DND-41 (cell line): ENCODE measurements at regions not wholly inside any gene's neighbourhood (a gene's known extent, or its start where the extent isn't known, plus 50 kb on each side); places are given as distances from the start of the nearest gene placed in this dataset.

Experiments
- ATAC-seq: fragments of 200-7000 bp; cut with Tn5 transposase; 3 replicates; pipeline ENCODE4 v1.9.1; 2021; ENCODE audit warnings: low read depth; ENCODE audit not compliant: insufficient read depth
- DNase-seq: peaks from one replicate; pipeline ENCODE4 v3.0.0-alpha.2; 2020
- H2AFZ ChIP-seq: 2 replicates; pipeline ENCODE4 v1.6.0; 2012; ENCODE audit warnings: low read depth, low read length
- H3K27ac ChIP-seq: 2 replicates; pipeline ENCODE4 v1.5.1; 2012; ENCODE audit warnings: low read length, inconsistent platforms
- H3K27me3 ChIP-seq: fragments of 200-600 bp; sonication (generic); 2 replicates; pipeline ENCODE4 v1.6.0; 2012; ENCODE audit warnings: low read length, mild to moderate bottlenecking, inconsistent platforms; ENCODE audit not compliant: insufficient read depth, poor library complexity
- H3K36me3 ChIP-seq: 2 replicates; pipeline ENCODE4 v1.5.1; 2012; ENCODE audit warnings: low read length, inconsistent platforms; ENCODE audit not compliant: insufficient read depth
- H3K4me1 ChIP-seq: 2 replicates; pipeline ENCODE4 v1.5.1; 2012; ENCODE audit warnings: mild to moderate bottlenecking, low read length; ENCODE audit not compliant: insufficient read depth
- H3K4me2 ChIP-seq: 2 replicates; pipeline ENCODE4 v1.6.0; 2012; ENCODE audit warnings: mild to moderate bottlenecking, moderate library complexity, low read length, inconsistent platforms; ENCODE audit not compliant: insufficient read depth
- H3K4me3 ChIP-seq, 2 experiments: fragments of 200-600 bp in 1 of 2; shearing (Covaris generic) in 1 of 2; 2 replicates each; pipeline ENCODE4 v1.5.1; 2012 to 2016; ENCODE audit warnings: inconsistent platforms in 2 of 2, low read length in 2 of 2, mild to moderate bottlenecking in 2 of 2, low read depth in 1 of 2, moderate library complexity in 1 of 2
- H3K79me2 ChIP-seq: 2 replicates; pipeline ENCODE4 v1.6.0; 2012; ENCODE audit warnings: low read length, inconsistent platforms; ENCODE audit not compliant: insufficient read depth
- H3K9ac ChIP-seq: 2 replicates; pipeline ENCODE4 v1.6.0; 2012; ENCODE audit warnings: low read depth, mild to moderate bottlenecking, inconsistent platforms, low read length, moderate library complexity
- H3K9me3 ChIP-seq: 2 replicates; pipeline ENCODE4 v1.5.1; 2012; ENCODE audit warnings: low read length, moderate library complexity, mild to moderate bottlenecking, inconsistent platforms; ENCODE audit not compliant: insufficient read depth, severe bottlenecking
- H4K20me1 ChIP-seq: 2 replicates; pipeline ENCODE4 v1.6.0; 2012; ENCODE audit warnings: low read length; ENCODE audit not compliant: insufficient read depth
- CTCF ChIP-seq: IDR thresholded peaks from 2 replicates; pipeline ENCODE4 v1.5.1; 2012; ENCODE audit warnings: borderline replicate concordance, low read length, moderate library complexity, mild to moderate bottlenecking; ENCODE audit not compliant: poor library complexity, severe bottlenecking; ENCODE audit errors: extremely low read depth
- EZH2 ChIP-seq: IDR thresholded peaks from 3 replicates; pipeline ENCODE4 v1.6.1; 2012; ENCODE audit warnings: borderline replicate concordance, low read depth, mild to moderate bottlenecking, moderate library complexity, low read length, inconsistent platforms; ENCODE audit not compliant: severe bottlenecking

- Histone ChIP-seq H4K20me1 (no peaks in the 10 kb centered on the region), H3K79me2 (no peaks in the 10 kb centered on the region), H2AFZ (no peak overlapping the region), H3K9ac (no peak overlapping the region), H3K27me3 (no peaks in the 10 kb centered on the region), H3K27ac (no peak overlapping the region), H3K36me3 (no peaks in the 10 kb centered on the region), H3K4me1 (no peaks in the 10 kb centered on the region), H3K4me2 (no peak overlapping the region), H3K9me3 (no peaks in the 10 kb centered on the region), H3K4me3 (no peak overlapping the region)
- ATAC-seq: no peak
- TF ChIP-seq EZH2: no peak
- no peak for TF ChIP-seq CTCF
- no peak for DNase-seq
These were observed 66.2 kb upstream of the SDK1 start for GRCh38 chr7:3234851-3235250.

DNA sequence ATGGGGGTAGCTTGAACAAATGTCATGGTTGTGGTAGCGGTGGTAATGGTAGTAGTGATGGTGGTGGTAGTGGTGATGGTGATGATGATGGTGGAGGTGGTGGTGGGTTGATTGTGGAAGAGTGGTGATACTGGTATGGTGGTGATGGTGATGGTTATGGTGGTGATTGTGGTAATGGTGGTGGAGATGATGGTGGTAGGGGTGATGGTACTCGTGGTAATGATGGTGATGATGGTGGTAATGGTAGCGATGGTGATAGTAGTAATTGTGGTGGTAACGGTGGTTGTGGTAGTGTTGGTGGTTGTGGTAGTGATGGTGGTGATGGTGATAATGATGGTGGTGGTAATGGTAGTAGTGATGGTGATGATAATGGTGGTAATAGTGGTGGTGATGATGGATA, 65.7 kb upstream of the SDK1 start:
- Histone ChIP-seq H3K4me1 (no peaks in the 10 kb centered on the region), H3K4me2 (no peak overlapping the region), H3K27ac (no peak overlapping the region), H3K36me3 (no peaks in the 10 kb centered on the region), H3K4me3 (no peak overlapping the region), H2AFZ (no peak overlapping the region), H3K27me3 (no peaks in the 10 kb centered on the region), H3K9me3 (no peaks in the 10 kb centered on the region), H3K79me2 (no peaks in the 10 kb centered on the region), H3K9ac (no peak overlapping the region), H4K20me1 (no peaks in the 10 kb centered on the region)
- TF ChIP-seq EZH2: no peak
- TF ChIP-seq CTCF: no peak
- ATAC-seq: no peak
- DNase-seq: no peak

DNA sequence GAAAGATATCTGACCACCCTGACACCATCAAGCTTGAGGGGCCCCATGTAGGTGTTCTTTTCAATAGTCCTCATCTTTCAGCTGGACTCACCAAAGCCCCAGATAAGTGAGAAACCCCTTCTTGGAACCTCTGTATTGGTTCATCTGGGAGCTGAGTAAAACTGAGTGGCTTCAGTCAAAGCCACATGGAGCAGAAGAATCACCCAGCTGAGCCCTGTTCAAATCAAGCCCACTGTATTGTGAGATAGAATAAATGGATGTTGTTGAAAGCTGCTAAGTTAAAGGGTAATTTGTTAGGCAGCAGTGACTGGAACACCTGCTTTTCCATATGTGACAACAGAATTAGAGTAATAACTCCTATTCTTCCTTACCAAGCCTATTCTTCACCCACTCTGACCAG, 64.8 kb upstream of the SDK1 start:
- no peak overlapping the region for H3K4me3 ChIP-seq
- H3K4me1 ChIP-seq: no peaks in the 10 kb centered on the region
- ATAC-seq (no peak), DNase-seq (no peak)
- H3K36me3 ChIP-seq: no peaks in the 10 kb centered on the region
- H3K9ac ChIP-seq: no peak overlapping the region
- H3K27ac ChIP-seq: no peak overlapping the region
- H3K9me3 ChIP-seq: no peaks in the 10 kb centered on the region
- H3K27me3 ChIP-seq: no peaks in the 10 kb centered on the region
- no peak overlapping the region for H2AFZ ChIP-seq
- H3K79me2 ChIP-seq: no peaks in the 10 kb centered on the region
- no peaks in the 10 kb centered on the region for H4K20me1 ChIP-seq
- TF ChIP-seq CTCF (no peak), EZH2 (no peak)
- no peak overlapping the region for H3K4me2 ChIP-seq

DNA sequence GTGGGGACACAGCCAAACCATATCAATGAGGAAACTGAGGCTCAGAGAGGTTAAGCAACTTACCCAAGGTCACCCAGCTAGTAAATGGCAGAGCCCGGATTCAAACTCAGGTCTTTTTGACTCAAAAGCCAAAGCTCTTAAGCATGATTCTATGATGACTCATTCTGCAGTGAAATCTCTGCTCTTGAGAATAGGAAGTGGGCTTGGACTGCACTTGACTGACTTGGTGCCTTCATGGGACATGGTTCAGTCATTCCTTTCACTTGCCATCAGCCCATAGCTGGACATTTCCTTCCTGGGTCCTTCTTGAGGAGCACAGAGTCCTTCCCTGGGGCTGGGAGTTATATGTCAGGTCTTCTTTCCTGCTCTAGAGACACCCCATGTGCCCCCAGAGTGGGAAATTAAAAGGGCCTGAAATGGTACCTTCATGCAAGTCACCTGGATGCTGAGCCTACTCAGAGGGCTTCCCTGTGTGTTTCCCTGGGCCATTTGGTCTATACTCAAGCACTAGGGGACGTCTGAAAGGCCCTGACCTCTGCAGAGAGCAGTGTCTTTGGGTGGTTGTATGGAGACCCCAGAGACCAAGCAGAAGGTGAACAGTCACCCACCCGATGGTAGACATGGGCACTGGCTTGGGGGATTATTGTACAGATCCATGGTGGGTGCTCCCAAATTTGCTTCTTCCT, 62.4 kb upstream of the SDK1 start:
- DNase-seq: no peak
- ATAC-seq: no peak
- no peak overlapping the region for H3K9ac ChIP-seq
- H3K4me1 ChIP-seq: no peaks in the 10 kb centered on the region
- no peak for TF ChIP-seq EZH2
- TF ChIP-seq CTCF: no peak
- no peak overlapping the region for H2AFZ ChIP-seq
- no peak overlapping the region for H3K4me3 ChIP-seq
- no peaks in the 10 kb centered on the region for H3K27me3 ChIP-seq
- no peaks in the 10 kb centered on the region for H3K36me3 ChIP-seq
- H3K4me2 ChIP-seq: no peak overlapping the region
- no peaks in the 10 kb centered on the region for H3K9me3 ChIP-seq
- no peaks in the 10 kb centered on the region for H4K20me1 ChIP-seq
- H3K27ac ChIP-seq: no peak overlapping the region
- no peaks in the 10 kb centered on the region for H3K79me2 ChIP-seq
